HG03460 (cell line): ENCODE measurements at regions not wholly inside any gene's neighbourhood (a gene's known extent, or its start where the extent isn't known, plus 50 kb on each side); places are given as distances from the start of the nearest gene placed in this dataset.

Source experiments
- ATAC-seq: cut with Tn5 transposase; IDR thresholded peaks from one replicate; pipeline ENCODE4 v1.9.1; 2021; ENCODE audit not compliant: unreplicated experiment

GRCh38 chr4:178871476-178871875 lies 1429.2 kb upstream of the AGA start:
- ATAC-seq = no peak

GRCh38 chr4:178881937-178882336 lies 1439.7 kb upstream of the AGA start:
- ATAC-seq = no peak

DNA sequence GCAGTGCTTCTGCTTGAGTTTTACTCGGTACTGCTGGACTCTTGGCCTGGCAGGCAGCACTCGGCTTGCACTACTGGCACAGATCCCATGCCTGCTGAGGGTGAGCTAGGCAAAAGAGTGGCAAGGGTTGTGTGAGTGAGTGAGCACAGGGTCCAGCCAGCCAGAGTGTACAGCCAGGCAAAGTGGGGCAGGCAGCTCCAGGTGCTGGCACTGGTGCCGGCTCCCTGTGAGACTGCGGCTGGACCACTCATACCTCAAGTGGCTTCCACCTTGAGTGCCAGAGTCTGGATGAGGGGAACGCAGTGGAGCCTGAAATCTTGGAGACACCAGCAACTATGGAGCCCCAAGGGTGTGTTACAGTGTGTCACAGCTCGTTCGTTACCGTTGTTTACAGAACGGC lies 1451.9 kb upstream of the AGA start:
- ATAC-seq = no peak

DNA sequence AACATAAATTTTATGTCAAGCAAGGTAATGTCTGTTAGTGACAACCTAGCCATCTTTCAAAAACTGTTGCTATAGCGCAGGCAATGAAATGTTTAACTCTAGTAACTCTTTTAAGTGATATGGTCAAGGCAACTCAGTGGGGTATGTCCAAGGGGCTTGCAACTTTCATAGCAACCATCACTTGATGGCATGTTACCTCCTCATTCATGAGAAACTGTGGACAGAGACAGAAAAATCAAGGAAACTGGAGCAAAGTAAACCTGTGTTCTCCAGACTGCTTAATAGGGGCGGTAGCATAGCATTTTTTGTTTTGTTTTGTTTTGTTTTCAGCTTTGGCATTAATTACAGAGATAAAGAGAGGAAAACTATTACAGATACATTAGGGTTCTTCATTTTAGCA lies 1456.8 kb upstream of the AGA start:
- ATAC-seq = no peak

- no peak for ATAC-seq
Observed at GRCh38 chr4:178917756-178918155, 1475.5 kb upstream of the AGA start.

DNA sequence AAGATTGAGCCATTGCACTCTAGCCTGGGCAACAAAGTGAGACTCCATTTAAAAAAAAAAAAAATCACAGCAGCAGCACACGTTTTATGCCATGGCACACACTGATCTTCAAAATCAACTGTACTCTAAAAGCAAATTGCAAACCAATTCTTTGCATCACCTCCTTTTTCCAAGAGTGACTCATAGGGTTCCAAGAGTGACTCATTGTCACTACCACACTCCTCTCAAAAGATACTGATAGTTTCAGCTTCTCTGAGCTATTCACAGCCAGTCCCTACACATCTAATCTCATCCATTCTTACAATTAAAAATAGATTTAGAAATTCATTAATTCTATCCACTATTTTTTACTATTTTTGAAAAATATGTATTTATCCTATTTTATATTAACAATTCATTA lies 1494.9 kb upstream of the AGA start:
- no peak for ATAC-seq

DNA sequence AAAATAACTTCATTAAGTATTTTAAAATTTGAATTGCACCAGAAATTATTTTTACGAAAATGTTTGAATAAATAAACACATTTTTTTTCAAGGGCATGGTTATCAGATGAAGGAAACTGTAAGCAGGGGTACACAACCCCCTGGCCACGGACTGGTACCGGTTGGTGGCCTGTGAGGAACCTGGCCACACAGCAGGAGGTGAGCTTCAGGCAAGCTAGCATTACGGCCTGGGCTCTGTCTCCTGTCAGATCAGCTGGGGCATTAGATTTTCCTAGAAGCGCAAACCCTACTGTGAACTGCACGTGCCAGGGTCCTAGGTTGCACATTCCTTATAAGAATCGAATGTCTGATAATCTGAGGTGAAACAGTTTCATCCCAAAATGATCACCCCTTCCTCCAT lies 1499.7 kb upstream of the AGA start:
- ATAC-seq = no peak

GRCh38 chr4:178953447-178954120 lies 1511.3 kb upstream of the AGA start:
- ATAC-seq = no peak

GRCh38 chr4:178955614-178956013 lies 1513.4 kb upstream of the AGA start:
- ATAC-seq = no peak

GRCh38 chr4:178958725-178959440 lies 1516.6 kb upstream of the AGA start:
- no peak for ATAC-seq

DNA sequence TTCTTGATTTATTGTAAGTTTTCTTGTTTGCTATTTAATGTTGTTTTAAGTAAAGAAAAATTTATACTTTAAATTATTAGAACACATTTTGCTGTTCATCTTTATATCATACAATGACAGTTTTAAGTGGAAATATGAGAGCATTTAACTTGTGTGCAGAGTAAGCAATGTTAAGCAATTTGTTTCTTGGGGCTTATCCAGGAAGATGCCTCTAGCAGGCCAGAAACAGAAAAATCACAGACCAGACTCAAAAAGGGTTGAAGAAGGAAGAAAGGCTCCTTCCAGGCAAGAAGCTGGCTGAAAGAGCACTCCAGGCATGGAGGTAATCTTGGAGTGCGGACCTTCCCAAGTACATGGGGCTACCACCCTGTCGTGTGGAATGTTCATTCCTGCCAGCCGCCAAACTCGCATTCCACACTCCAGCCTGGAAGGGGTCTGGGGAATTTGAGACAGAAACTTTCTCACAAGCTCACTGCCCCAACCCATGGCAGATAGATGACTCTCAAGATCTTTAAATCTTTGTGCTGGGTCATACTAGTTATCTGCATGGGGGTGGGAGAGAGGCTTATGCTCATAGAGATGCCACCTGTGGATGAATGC lies 1521.3 kb upstream of the AGA start:
- no peak for ATAC-seq

DNA sequence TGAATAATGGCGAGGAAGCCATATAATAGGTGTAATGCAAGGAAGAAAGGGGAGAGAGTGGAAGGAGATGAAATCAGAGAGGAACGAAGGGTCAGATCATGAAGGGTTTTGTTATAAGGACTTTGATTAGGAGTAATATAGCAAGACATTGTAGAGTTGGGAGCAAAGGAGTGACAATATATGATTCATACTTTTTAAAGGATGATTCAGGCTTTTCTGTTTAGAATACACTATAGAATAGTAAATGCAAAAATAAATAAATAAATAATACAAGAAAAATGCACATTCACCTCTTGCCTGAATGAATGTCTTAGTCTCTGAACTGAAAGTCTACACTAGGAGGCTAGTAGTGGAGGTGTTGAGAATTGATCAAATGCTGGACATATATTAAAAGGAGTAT lies 1524.4 kb upstream of the AGA start:
- no peak for ATAC-seq

GRCh38 chr4:178970433-178971140 lies 1528.3 kb upstream of the AGA start:
- ATAC-seq = no peak

DNA sequence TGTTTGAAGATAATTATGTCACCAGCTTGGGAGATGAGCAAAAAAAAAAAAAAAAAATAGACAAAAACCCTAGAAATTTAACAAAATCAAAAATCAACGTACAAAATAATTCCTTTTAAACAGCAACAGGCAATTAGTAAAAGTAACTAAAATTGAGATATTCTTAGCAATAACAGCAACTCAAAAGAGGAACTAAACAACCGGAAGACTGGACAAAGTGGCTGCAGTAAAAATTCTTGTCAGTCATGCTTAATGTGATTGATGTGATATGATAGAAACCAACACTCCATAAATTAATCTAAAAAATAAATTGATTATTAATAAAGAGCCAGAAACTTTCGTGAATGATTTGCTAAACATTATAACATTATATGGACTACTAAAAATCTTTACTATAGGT lies 1534.6 kb upstream of the AGA start:
- no peak for ATAC-seq

DNA sequence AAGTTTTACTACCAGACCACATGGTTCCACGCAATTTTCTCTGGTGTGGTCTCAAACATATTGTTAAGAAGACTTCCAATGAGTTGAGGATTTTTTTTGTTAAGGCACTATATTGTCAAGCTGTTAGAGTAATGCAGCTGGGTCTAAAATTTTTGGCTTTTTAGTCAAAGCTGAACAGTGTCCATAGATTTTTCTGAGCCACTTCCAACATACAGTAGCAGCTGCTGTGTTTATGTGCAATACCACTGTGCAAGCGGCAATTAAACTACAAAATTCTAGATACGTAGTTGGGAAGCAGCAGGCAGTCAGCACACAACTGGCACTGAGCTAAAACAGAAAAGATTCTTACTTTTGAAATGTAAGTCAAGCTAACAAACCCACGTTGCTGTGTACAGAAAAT lies 1551.1 kb upstream of the AGA start:
- no peak for ATAC-seq

DNA sequence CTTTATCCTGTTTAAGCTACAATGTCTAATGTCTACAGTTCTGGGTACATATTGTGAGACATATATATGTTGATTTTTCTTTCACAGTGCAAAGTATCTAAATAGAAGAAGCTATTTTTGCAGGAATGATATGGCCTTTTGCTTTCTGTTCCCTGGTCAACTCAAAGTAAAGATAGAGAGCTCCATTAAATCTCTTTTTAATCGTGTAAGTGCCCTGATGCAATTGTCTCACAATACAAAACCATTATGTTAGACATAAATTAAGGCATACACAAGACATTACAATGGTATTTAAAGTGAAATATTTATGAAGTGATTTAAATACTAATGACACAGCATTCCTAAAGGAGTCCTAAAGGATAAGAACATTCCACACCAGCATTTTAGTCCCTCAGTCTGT lies 1559.7 kb upstream of the AGA start:
- ATAC-seq = no peak

DNA sequence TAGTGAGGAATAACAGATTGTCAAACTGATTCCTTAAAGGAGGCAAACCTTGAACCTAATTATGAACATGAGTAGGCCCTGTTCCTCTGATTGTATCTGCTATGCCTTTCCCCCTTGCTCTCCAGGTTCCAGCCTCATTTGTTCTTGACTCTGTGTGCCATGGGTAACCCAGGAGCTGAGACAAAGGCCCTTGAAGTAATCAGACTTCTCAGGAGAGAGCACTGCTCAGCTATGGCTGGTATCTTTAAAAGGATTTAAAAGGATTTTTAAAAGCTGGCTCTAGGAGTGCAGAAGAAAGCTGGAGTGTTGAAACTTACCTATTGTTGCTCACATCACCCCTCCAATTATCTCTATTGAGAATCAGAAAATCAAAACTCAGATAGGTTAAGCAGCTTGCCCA lies 1565.5 kb upstream of the AGA start:
- no peak for ATAC-seq

DNA sequence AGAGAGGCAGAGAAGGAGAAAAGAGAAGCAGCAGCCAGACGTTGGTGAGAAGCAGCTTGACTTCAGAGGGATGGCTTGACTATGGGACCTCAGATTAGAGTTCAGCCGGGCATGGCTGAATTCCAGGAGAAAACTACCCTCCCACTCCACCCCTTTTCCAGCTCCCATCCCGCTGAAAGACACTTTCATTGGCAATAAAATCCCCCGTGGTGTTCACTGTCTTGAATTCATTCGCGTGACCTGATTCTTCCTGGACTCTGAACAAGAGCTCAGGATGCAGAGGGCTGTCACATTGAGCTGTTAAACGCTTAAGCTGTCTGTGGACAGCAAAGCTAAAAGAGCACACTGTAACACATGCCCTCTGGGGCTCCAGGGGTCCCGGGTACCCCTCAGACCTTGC lies 1575.3 kb upstream of the AGA start:
- ATAC-seq = no peak

DNA sequence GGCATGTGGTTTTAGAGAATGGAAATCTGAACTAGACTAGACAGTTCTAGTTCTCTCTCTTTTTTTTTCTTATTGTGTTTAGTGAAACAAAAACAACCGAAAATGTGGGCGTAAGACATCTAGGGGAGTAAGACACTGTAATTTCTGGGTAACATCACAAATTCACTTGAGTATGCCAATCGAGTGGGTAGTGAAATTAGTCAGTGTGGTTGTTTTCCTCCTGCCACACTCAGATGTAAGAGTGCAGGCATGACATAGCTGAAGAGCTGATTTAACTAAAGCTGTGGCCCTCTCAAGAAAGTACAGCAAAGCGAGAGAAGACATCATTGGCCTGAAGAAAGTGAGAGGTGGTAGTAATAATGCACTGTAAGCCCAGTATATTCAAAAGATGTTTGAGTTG lies 1585.3 kb upstream of the AGA start:
- ATAC-seq = no peak

DNA sequence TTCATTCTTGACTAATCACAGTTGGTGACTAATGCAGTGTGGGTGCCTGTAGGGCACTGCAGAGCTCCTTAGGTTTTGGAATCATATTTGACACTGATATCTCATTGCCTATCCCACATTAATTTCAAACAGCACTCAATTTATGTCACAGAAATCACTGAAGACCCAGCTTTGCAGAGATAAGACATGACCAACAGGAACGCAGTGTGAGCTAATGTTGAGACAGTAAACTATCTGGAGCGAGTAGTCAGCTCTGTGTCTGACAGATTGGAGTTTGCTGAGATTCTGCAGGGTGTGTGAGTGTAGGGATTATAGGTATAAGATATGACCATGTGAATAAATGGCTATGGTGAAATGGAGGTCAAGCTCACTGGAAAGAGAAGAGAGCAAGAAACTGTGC lies 1586.1 kb upstream of the AGA start:
- no peak for ATAC-seq

DNA sequence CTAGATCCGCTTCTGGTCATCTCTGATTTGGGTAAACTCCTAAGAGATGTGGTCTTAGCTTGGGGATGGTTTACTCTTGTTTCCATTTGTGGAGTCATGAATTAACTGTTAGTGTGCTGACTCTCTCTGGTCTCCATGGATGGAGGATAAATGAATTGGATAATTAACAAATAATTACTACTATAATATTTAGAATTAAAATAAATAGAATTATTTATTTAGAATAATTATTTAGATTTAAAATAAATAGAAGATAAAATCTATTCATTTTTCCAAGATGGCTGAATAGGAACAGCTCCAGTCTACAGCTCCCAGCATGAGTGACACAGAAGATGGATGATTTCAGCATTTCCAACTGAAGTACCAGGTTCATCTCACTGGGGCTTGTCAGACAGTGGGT lies 1587.4 kb upstream of the AGA start:
- ATAC-seq = no peak

- no peak for ATAC-seq
Observed at GRCh38 chr4:179040259-179040658, 1598.0 kb upstream of the AGA start.
